Neural crest cell (in vitro differentiated cells): ENCODE measurements at regions not wholly inside any gene's neighbourhood (a gene's known extent, or its start where the extent isn't known, plus 50 kb on each side); places are given as distances from the start of the nearest gene placed in this dataset.

ENCODE experiments used
- DNase-seq: peaks from one replicate; pipeline ENCODE4 v3.0.0; 2021; ENCODE audit warnings: low read depth, mixed read lengths, low spot score
- H3K27ac Mint-ChIP-seq: one replicate; pipeline ENCODE4 v1.8.0; 2021; ENCODE audit warnings: mild to moderate bottlenecking, mixed read lengths; ENCODE audit not compliant: unreplicated experiment
- H3K27me3 Mint-ChIP-seq: 2 replicates; pipeline ENCODE4 v1.8.0; 2021; ENCODE audit warnings: low read depth, mild to moderate bottlenecking, mixed read lengths
- H3K36me3 Mint-ChIP-seq: 2 replicates; pipeline ENCODE4 v1.8.0; 2021; ENCODE audit warnings: low read depth, mild to moderate bottlenecking, mixed read lengths
- H3K4me1 Mint-ChIP-seq: 2 replicates; pipeline ENCODE4 v1.8.0; 2021; ENCODE audit warnings: mixed read lengths
- H3K4me3 Mint-ChIP-seq: one replicate; pipeline ENCODE4 v1.8.0; 2021; ENCODE audit warnings: mild to moderate bottlenecking, mixed read lengths
- H3K9me3 Mint-ChIP-seq: 2 replicates; pipeline ENCODE4 v1.8.0; 2021; ENCODE audit warnings: mixed read lengths
- TF ChIP-seq, protein P1 (sequence below): fragments of 200-600 bp; sonication (generic); conservative IDR thresholded peaks from 2 replicates; pipeline ENCODE4 v1.5.0; 2021; ENCODE audit warnings: antibody characterized with exemption, mild to moderate bottlenecking

DNA sequence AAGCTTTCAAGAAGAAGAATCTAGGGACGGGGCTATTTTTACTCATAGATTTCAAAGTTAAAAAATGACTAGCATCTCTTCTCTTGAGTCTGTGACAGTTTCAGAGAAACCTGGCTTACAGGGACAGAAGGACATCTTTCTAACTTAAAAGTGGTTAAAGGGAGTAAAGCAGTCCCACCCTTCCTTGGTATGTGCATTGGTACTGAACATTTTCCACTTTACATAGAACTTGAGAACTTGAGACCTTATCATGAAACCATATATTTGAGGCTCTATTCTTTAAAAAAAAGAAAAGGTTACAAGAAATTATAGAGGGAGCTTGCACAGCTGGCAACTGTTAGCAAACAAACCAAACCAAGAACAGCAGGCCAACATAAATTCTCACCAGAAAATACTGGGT is 73.4 kb upstream of the GAREM1 start:
- Mint-ChIP-seq H3K27ac (no peak overlapping the region), H3K27me3 (no peaks in the 10 kb centered on the region), H3K9me3 (no peaks in the 10 kb centered on the region), H3K4me1 (peaks cover 6% of the 10 kb centered on the region), H3K4me3 (no peak overlapping the region), H3K36me3 (no peaks in the 10 kb centered on the region)
- TF ChIP-seq, protein P1, sequence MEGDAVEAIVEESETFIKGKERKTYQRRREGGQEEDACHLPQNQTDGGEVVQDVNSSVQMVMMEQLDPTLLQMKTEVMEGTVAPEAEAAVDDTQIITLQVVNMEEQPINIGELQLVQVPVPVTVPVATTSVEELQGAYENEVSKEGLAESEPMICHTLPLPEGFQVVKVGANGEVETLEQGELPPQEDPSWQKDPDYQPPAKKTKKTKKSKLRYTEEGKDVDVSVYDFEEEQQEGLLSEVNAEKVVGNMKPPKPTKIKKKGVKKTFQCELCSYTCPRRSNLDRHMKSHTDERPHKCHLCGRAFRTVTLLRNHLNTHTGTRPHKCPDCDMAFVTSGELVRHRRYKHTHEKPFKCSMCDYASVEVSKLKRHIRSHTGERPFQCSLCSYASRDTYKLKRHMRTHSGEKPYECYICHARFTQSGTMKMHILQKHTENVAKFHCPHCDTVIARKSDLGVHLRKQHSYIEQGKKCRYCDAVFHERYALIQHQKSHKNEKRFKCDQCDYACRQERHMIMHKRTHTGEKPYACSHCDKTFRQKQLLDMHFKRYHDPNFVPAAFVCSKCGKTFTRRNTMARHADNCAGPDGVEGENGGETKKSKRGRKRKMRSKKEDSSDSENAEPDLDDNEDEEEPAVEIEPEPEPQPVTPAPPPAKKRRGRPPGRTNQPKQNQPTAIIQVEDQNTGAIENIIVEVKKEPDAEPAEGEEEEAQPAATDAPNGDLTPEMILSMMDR, result no peak
- no peak for DNase-seq

DNA sequence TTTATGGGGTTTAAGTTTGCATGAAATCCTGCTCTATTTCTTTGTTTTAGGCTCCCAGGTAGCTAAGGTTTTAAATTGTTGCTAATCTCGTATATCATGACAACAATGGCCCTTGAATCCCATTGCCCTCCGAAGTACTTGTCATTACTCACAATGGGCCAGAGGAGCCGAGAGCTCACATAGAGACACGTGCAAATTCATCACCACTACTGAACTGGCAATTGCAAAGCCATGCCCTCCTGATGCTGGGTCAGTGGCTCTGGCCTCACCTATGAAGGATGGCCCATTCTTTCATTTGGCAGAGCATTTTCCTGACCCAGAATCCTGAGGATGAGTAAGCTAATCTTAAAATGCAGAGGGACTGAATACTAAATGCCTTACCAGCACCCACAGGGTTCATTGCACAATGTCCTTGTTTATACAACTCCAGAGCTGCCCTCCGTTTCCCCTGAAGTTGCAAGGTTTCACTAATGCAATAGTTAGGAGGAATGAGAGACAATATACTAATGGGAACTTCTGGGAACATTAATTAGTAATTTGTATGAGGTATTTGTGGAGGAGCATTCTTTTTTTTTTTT is 71.6 kb upstream of the GAREM1 start:
- Mint-ChIP-seq H3K27ac (no peak overlapping the region), H3K36me3 (no peaks in the 10 kb centered on the region), H3K27me3 (no peaks in the 10 kb centered on the region), H3K9me3 (no peaks in the 10 kb centered on the region), H3K4me1 (no peaks in the 10 kb centered on the region), H3K4me3 (no peak overlapping the region)
- TF ChIP-seq, protein P1, result no peak
- DNase-seq, result no peak

DNA sequence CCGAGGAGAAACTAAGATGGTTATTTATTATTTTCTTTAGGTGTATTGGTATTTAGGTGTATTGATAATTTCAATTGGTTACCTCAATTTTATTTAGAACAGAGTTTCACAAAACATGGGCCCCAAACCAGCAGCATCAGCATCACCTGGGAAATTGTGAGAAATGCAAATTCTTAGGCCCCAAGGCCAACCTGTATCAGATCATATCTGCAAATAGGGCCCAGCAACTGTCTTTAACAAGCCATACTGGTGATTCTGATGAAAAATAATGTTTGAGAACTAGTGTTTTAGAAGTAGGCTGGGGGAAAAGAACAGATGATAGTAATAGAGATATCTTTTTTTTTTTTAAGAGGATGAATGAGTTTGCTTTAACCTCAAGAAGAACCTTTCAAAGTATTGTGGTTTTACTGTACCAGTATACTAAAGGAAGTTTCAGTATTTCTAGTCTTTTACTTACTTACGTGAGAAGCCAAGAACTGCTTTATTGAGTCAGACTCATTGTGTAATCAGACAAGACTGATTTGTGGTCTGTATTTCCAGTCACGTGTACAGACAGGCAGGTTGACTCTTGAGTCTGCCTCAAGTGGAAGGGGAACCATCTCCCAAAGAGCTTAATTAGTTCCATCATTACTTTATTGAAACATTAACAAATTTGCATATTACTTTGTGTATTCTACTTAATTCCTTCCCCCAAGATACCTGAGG is 60.4 kb upstream of the GAREM1 start:
- Mint-ChIP-seq H3K36me3 (no peaks in the 10 kb centered on the region), H3K4me3 (no peak overlapping the region), H3K27me3 (no peaks in the 10 kb centered on the region), H3K9me3 (peaks cover 8% of the 10 kb centered on the region), H3K4me1 (no peaks in the 10 kb centered on the region), H3K27ac (no peak overlapping the region)
- no peak for DNase-seq
- TF ChIP-seq, protein P1, result no peak

GRCh38 chr18:32529722-32530420 is 59.2 kb upstream of the GAREM1 start:
- no peak overlapping the region for H3K27ac Mint-ChIP-seq
- DNase-seq, result no peak
- H3K9me3 Mint-ChIP-seq, result peaks cover 4% of the 10 kb centered on the region
- no peak overlapping the region for H3K4me3 Mint-ChIP-seq
- H3K27me3 Mint-ChIP-seq, result no peaks in the 10 kb centered on the region
- no peaks in the 10 kb centered on the region for H3K4me1 Mint-ChIP-seq
- TF ChIP-seq, protein P1, result no peak
- H3K36me3 Mint-ChIP-seq, result no peaks in the 10 kb centered on the region

- Mint-ChIP-seq H3K36me3 (no peaks in the 10 kb centered on the region), H3K4me1 (no peaks in the 10 kb centered on the region), H3K27ac (no peak overlapping the region), H3K4me3 (no peak overlapping the region), H3K9me3 (no peaks in the 10 kb centered on the region), H3K27me3 (no peaks in the 10 kb centered on the region)
- DNase-seq, result no peak
- TF ChIP-seq, protein P1, result no peak
These were observed 50.1 kb upstream of the GAREM1 start for GRCh38 chr18:32520771-32521170.
